Loucy (cell line): ENCODE measurements at regions not wholly inside any gene's neighbourhood (a gene's known extent, or its start where the extent isn't known, plus 50 kb on each side); places are given as distances from the start of the nearest gene placed in this dataset.

Experiments
- CTCF ChIP-seq: fragments of 200-600 bp; sonication (generic); conservative IDR thresholded peaks from 2 replicates; pipeline ENCODE4 v1.5.1; 2014; ENCODE audit warnings: mild to moderate bottlenecking, antibody characterized with exemption, low read length
- EZH2phosphoT487 ChIP-seq: fragments of 200-600 bp; IDR thresholded peaks from 2 replicates; pipeline ENCODE4 v1.6.1; 2018; ENCODE audit warnings: antibody characterized with exemption, mild to moderate bottlenecking, moderate library complexity, borderline replicate concordance

- TF ChIP-seq CTCF (no peak), EZH2phosphoT487 (no peak)
Measured at GRCh38 chr5:32843531-32843895, 132.4 kb downstream of the NPR3 start.
